ENCODE measurements at regions not wholly inside any gene's neighbourhood (a gene's known extent, or its start where the extent isn't known, plus 50 kb on each side); places are given as distances from the start of the nearest gene placed in this dataset.

DNA sequence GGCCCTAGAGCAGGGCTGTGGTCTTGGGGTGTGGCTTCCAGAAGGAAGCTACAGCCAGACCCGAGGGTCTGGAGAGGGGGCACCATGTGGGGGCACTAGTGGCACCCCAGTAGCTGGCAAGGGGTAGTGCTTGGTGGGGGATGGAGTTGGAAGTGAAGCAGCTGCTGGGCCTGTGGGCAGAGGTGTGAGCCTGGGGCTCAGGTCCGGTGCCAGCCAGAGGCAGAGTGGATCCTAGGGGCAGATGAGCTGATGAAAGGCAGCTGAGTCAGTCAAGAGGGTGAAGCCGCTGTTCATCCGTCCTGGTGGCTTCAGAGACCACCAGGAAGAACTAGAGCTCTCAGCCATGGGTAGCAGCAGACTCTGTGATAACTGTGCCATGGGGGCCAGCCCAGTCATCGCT, 172.6 kb downstream of the TBC1D2B start:
- no peak for TF ChIP-seq POLR2A (IDR thresholded peaks at IDR 0.05)
- TF ChIP-seq, protein P1, sequence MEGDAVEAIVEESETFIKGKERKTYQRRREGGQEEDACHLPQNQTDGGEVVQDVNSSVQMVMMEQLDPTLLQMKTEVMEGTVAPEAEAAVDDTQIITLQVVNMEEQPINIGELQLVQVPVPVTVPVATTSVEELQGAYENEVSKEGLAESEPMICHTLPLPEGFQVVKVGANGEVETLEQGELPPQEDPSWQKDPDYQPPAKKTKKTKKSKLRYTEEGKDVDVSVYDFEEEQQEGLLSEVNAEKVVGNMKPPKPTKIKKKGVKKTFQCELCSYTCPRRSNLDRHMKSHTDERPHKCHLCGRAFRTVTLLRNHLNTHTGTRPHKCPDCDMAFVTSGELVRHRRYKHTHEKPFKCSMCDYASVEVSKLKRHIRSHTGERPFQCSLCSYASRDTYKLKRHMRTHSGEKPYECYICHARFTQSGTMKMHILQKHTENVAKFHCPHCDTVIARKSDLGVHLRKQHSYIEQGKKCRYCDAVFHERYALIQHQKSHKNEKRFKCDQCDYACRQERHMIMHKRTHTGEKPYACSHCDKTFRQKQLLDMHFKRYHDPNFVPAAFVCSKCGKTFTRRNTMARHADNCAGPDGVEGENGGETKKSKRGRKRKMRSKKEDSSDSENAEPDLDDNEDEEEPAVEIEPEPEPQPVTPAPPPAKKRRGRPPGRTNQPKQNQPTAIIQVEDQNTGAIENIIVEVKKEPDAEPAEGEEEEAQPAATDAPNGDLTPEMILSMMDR (IDR thresholded peaks at IDR 0.05): no peak

All from esophagus squamous epithelium (tissue), 4 donors.